A549 (cell line): ENCODE measurements at regions not wholly inside any gene's neighbourhood (a gene's known extent, or its start where the extent isn't known, plus 50 kb on each side); places are given as distances from the start of the nearest gene placed in this dataset.
"Not testable (repeated sequence)": the region's sequence is repeated elsewhere in the genome, so short reads cannot be mapped to it uniquely, and the experiment has no call there.

Experiments used
- ATAC-seq, 2 experiments: fragments of 200-7000 bp in 1 of 2; fragments of >200 bp in 1 of 2; cut with Nextera tagmentation in 1 of 2; cut with Tn5 transposase in 1 of 2; 3 replicates each; pipeline versions ENCODE4 v1.8.0 to v1.9.1; 2018 to 2020; ENCODE audit warnings: mild to moderate bottlenecking in 1 of 2, moderate library complexity in 1 of 2
- CTCF ChIA-PET: fragments of 300-600 bp; sonication (Branson Sonifier 250); formaldehyde crosslinking; extraction: SDS; loops from one replicate; lab custom pipeline; 2021; ENCODE audit warnings: antibody characterized with exemption, inconsistent platforms; lab: Yijun Ruan, JAX
- POLR2A ChIA-PET: fragments of 350-600 bp; formaldehyde crosslinking; extraction: SDS; loops from one replicate; lab custom pipeline; 2021; ENCODE audit warnings: antibody characterized with exemption, inconsistent platforms; lab: Yijun Ruan, JAX
- DNase-seq, 2 experiments: peaks; one replicate each; pipeline versions ENCODE4 v3.0.0 to v3.0.0-alpha.2; 2011 to 2016; ENCODE audit warnings: low read depth in 1 of 2, low spot score in 1 of 2
- FAIRE-seq: peaks from 2 replicates; lab custom pipeline; 2011; peaks lifted over from hg19 to GRCh38; lab: Jason Lieb, UNC
- H3K27ac ChIP-seq, 2 experiments: fragments of >200 bp; sonication (Bioruptor Twin); formaldehyde crosslinking; 3 replicates each; pipeline ENCODE4 v1.5.1; 2016 to 2017
- H3K4me1 ChIP-seq: fragments of >200 bp; sonication (Bioruptor Twin); formaldehyde crosslinking; 3 replicates; pipeline ENCODE4 v1.6.1; 2016
- H3K4me2 ChIP-seq: fragments of >200 bp; sonication (Bioruptor Twin); formaldehyde crosslinking; 3 replicates; pipeline ENCODE4 v1.6.1; 2016
- H3K4me3 ChIP-seq: fragments of >200 bp; sonication (Bioruptor Twin); formaldehyde crosslinking; 3 replicates; pipeline ENCODE4 v1.5.1; 2016
- H3K9me3 ChIP-seq: fragments of >200 bp; sonication (Bioruptor Twin); formaldehyde crosslinking; 3 replicates; pipeline ENCODE4 v1.6.1; 2016
- BCL3 ChIP-seq: fragments of >200 bp; sonication (Bioruptor Twin); formaldehyde crosslinking; IDR thresholded peaks from 3 replicates; pipeline ENCODE4 v1.6.1; 2016
- CBX8 ChIP-seq: fragments of 200-600 bp; sonication (generic); IDR thresholded peaks from 2 replicates; pipeline ENCODE4 v1.6.1; 2016
- CTCF ChIP-seq: fragments of >200 bp; sonication (Bioruptor Twin); formaldehyde crosslinking; IDR thresholded peaks from 3 replicates; pipeline ENCODE4 v1.5.1; 2016
- ELK1 ChIP-seq: fragments of 150-350 bp; IDR thresholded peaks from 2 replicates; pipeline ENCODE4 v1.6.1; 2014; ENCODE audit warnings: low read depth, mild to moderate bottlenecking, low read length
- EP300 ChIP-seq, 2 experiments: fragments of >200 bp; sonication (Bioruptor Twin); formaldehyde crosslinking; IDR thresholded peaks; 2 replicates in 1 of 2; 3 replicates in 1 of 2; pipeline ENCODE4 v1.6.1; 2016 to 2017
- FOSB ChIP-seq: fragments of 250-450 bp; sonication (Bioruptor Pico); IDR thresholded peaks from 2 replicates; pipeline ENCODE4 v1.5.0; 2020; ENCODE audit warnings: mild to moderate bottlenecking, moderate library complexity
- FOXS1 ChIP-seq: fragments of 250-450 bp; sonication (Bioruptor Pico); IDR thresholded peaks from 2 replicates; pipeline ENCODE4 v1.5.0; 2020; ENCODE audit warnings: mild to moderate bottlenecking, moderate library complexity
- GATA3 ChIP-seq: IDR thresholded peaks from 2 replicates; pipeline ENCODE4 v1.6.1; 2012; ENCODE audit warnings: borderline replicate concordance
- HES2 ChIP-seq: fragments of >200 bp; sonication (Bioruptor Twin); formaldehyde crosslinking; IDR thresholded peaks from 2 replicates; pipeline ENCODE4 v1.6.1; 2016
- HMGXB4 ChIP-seq: fragments of 250-450 bp; sonication (Bioruptor Pico); IDR thresholded peaks from 2 replicates; pipeline ENCODE4 v1.5.0; 2021; ENCODE audit warnings: mild to moderate bottlenecking, moderate library complexity, borderline replicate concordance
- JUN ChIP-seq, 2 experiments: fragments of >200 bp; sonication (Bioruptor Twin); formaldehyde crosslinking; IDR thresholded peaks; 2 replicates in 1 of 2; 3 replicates in 1 of 2; pipeline ENCODE4 v1.6.1; 2016 to 2017
- KDM1A ChIP-seq: fragments of 200-600 bp; sonication (generic); IDR thresholded peaks from 2 replicates; pipeline ENCODE4 v1.6.1; 2016; ENCODE audit warnings: low read depth, mild to moderate bottlenecking
- MAX ChIP-seq: IDR thresholded peaks from 2 replicates; pipeline ENCODE4 v1.6.1; 2012
- MYC ChIP-seq: IDR thresholded peaks from 2 replicates; pipeline ENCODE4 v1.6.1; 2012; ENCODE audit warnings: mild to moderate bottlenecking, inconsistent platforms, low read length, improper control_type of control experiment, borderline replicate concordance
- NR3C1 ChIP-seq: fragments of >200 bp; sonication (Bioruptor Twin); formaldehyde crosslinking; IDR thresholded peaks from 3 replicates; pipeline ENCODE4 v1.6.1; 2017
- POLR2A ChIP-seq: IDR thresholded peaks from 2 replicates; pipeline ENCODE4 v1.6.1; 2012; ENCODE audit warnings: mild to moderate bottlenecking, low read length
- RAD21 ChIP-seq, 2 experiments: fragments of >200 bp in 1 of 2; sonication (Bioruptor Twin) in 1 of 2; formaldehyde crosslinking in 1 of 2; IDR thresholded peaks in 1 of 2; conservative IDR thresholded peaks in 1 of 2; 2 replicates in 1 of 2; 3 replicates in 1 of 2; pipeline ENCODE4 v1.6.1; 2012 to 2018; ENCODE audit warnings: inconsistent platforms in 1 of 2
- SREBF2 ChIP-seq: fragments of 450-650 bp; IDR thresholded peaks from 2 replicates; pipeline ENCODE4 v1.6.1; 2014; ENCODE audit warnings: mild to moderate bottlenecking, moderate library complexity
- TP53 ChIP-seq: fragments of 250-450 bp; sonication (Bioruptor Pico); IDR thresholded peaks from 2 replicates; pipeline ENCODE4 v1.5.0; 2021; ENCODE audit warnings: mild to moderate bottlenecking, moderate library complexity
- USF2 ChIP-seq: fragments of 450-650 bp; IDR thresholded peaks from 2 replicates; pipeline ENCODE4 v1.6.1; 2014; ENCODE audit warnings: antibody characterized with exemption
- WGBS: methylation state at CpG from one replicate; pipeline ENCODE4 v1.1.6; 2017; ENCODE audit errors: missing lambda C conversion rate; 5-methylcytosine and 5-hydroxymethylcytosine counted together

- ChIA-PET POLR2A (no interaction called here), CTCF (no interaction called here)
- no peak for FAIRE-seq
- no peaks in the 10 kb centered on the region for H3K4me1 ChIP-seq
- no peak for TF ChIP-seq MYC
- DNase-seq: no peak
- 0% methylated on average over 4 of the region's 4 CpGs for WGBS
- no peaks in the 10 kb centered on the region for H3K9me3 ChIP-seq
- ATAC-seq: no peak
- no peak overlapping the region for H3K27ac ChIP-seq
- H3K4me2 ChIP-seq: no peak overlapping the region
- H3K4me3 ChIP-seq: no peak overlapping the region
Measured at GRCh38 chr20:55522296-55522815, 483.0 kb downstream of the CBLN4 start.

- H3K9me3 ChIP-seq, H3K4me2 ChIP-seq, H3K27ac ChIP-seq, H3K4me1 ChIP-seq, H3K4me3 ChIP-seq, POLR2A ChIA-PET, FAIRE-seq, ATAC-seq, DNase-seq: not testable (repeated sequence)
- CTCF ChIA-PET: interaction anchor here (1.0 kb wide), 1 partner anchor 12 kb away, joined by 3 read pairs; no protein-coding TSS in a partner anchor
Measured at GRCh38 chr20:55517584-55517983, 487.7 kb downstream of the CBLN4 start.

- no peaks in the 10 kb centered on the region for H3K9me3 ChIP-seq
- no peak for FAIRE-seq
- no peaks in the 10 kb centered on the region for H3K4me1 ChIP-seq
- no peak overlapping the region for H3K4me3 ChIP-seq
- no peak overlapping the region for H3K4me2 ChIP-seq
- WGBS: 0% methylated on average over 3 of the region's 3 CpGs
- POLR2A ChIA-PET: no interaction called here
- no peak overlapping the region for H3K27ac ChIP-seq
- CTCF ChIA-PET: no interaction called here
- no peak for ATAC-seq
- DNase-seq: no peak
- TF ChIP-seq CTCF (no peak), HES2 (no peak), FOXS1 (CRISPR knock-in tag) (no peak), RAD21 (conservative IDR thresholded peaks at IDR 0.05 in 1 of 2, IDR thresholded peaks at IDR 0.05 in 1 of 2) (no peak), TP53 (CRISPR knock-in tag) (no peak), POLR2A (no peak), EP300 (IDR thresholded peaks at IDR 0.05) (no peak), GATA3 (no peak), JUN (IDR thresholded peaks at IDR 0.05) (no peak), BCL3 (no peak), KDM1A (no peak), NR3C1 (no peak), MAX (no peak), SREBF2 (no peak), CBX8 (no peak), USF2 (no peak), ELK1 (no peak), FOSB (CRISPR knock-in tag) (no peak), HMGXB4 (CRISPR knock-in tag) (no peak)
Measured at GRCh38 chr20:55515832-55516231, 489.5 kb downstream of the CBLN4 start.
